ENCODE measurements at regions not wholly inside any gene's neighbourhood (a gene's known extent, or its start where the extent isn't known, plus 50 kb on each side); places are given as distances from the start of the nearest gene placed in this dataset.

DNA sequence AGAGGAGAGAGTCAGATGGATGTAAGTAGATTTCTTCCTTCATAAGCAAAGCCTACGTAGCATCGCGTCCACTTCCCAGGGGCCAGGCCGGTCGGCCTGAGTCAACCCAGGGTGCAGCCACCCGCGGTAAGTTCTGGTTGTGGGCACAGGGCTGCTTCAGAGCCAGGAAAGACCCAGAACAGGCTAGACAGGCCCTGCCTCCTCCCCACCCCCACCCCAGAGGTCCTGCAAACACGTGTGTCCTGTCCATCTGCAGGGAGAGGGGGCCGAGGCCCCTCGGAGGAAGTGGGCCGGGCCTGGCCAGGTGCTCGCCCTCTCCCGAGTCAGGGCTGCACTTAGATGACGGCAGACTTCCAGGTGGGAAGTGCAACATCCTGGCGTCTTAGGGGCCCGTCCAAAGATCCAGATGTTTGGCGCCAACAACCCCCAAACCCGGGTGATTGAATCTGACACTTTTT, 100.8 kb upstream of the ALDH1A3 start:
- TF ChIP-seq POLR2A (IDR thresholded peaks at IDR 0.05; ENCODE audit: extremely low read depth, insufficient read length), result no peak
- TF ChIP-seq, protein P1, sequence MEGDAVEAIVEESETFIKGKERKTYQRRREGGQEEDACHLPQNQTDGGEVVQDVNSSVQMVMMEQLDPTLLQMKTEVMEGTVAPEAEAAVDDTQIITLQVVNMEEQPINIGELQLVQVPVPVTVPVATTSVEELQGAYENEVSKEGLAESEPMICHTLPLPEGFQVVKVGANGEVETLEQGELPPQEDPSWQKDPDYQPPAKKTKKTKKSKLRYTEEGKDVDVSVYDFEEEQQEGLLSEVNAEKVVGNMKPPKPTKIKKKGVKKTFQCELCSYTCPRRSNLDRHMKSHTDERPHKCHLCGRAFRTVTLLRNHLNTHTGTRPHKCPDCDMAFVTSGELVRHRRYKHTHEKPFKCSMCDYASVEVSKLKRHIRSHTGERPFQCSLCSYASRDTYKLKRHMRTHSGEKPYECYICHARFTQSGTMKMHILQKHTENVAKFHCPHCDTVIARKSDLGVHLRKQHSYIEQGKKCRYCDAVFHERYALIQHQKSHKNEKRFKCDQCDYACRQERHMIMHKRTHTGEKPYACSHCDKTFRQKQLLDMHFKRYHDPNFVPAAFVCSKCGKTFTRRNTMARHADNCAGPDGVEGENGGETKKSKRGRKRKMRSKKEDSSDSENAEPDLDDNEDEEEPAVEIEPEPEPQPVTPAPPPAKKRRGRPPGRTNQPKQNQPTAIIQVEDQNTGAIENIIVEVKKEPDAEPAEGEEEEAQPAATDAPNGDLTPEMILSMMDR (IDR thresholded peaks at IDR 0.05; ENCODE audit: low read depth, low read length), result no peak
